Loucy (cell line): ENCODE measurements at regions not wholly inside any gene's neighbourhood (a gene's known extent, or its start where the extent isn't known, plus 50 kb on each side); places are given as distances from the start of the nearest gene placed in this dataset.

Experiments
- H2AFZ ChIP-seq: fragments of 200-600 bp; sonication (generic); 2 replicates; pipeline ENCODE4 v1.6.0; 2016; ENCODE audit warnings: antibody characterized with exemption, mild to moderate bottlenecking, low read length, moderate library complexity
- H3F3A ChIP-seq: fragments of 200-600 bp; 2 replicates; pipeline ENCODE4 v1.6.0; 2016; ENCODE audit warnings: antibody characterized with exemption, low read depth, mild to moderate bottlenecking
- H3K27me3 ChIP-seq: fragments of 200-600 bp; sonication (generic); 2 replicates; pipeline ENCODE4 v1.6.1; 2014; ENCODE audit warnings: low read length, mild to moderate bottlenecking; ENCODE audit not compliant: insufficient read depth, poor library complexity, severe bottlenecking
- H3K36me3 ChIP-seq: fragments of 200-600 bp; sonication (generic); 2 replicates; pipeline ENCODE4 v1.6.1; 2016; ENCODE audit warnings: low read length; ENCODE audit not compliant: insufficient read depth
- H3K4me1 ChIP-seq: fragments of 200-600 bp; sonication (generic); 2 replicates; pipeline ENCODE4 v1.5.1; 2014; ENCODE audit warnings: low read length, mild to moderate bottlenecking; ENCODE audit not compliant: insufficient read depth, poor library complexity, severe bottlenecking
- H3K4me2 ChIP-seq: fragments of 200-600 bp; sonication (generic); 2 replicates; pipeline ENCODE4 v1.6.0; 2014; ENCODE audit warnings: antibody characterized with exemption, low read length, low read depth, mild to moderate bottlenecking; ENCODE audit not compliant: poor library complexity, severe bottlenecking
- H3K4me3 ChIP-seq: fragments of 200-600 bp; sonication (generic); 2 replicates; pipeline ENCODE4 v1.5.1; 2014; ENCODE audit warnings: low read length, mild to moderate bottlenecking, mixed read lengths; ENCODE audit not compliant: poor library complexity, severe bottlenecking
- H3K79me2 ChIP-seq: fragments of 200-600 bp; sonication (generic); 2 replicates; pipeline ENCODE4 v1.6.1; 2014; ENCODE audit warnings: low read length; ENCODE audit not compliant: insufficient read depth
- H3K9ac ChIP-seq: fragments of 200-600 bp; sonication (generic); 2 replicates; pipeline ENCODE4 v1.6.0; 2014; ENCODE audit warnings: mild to moderate bottlenecking, low read depth, low read length, moderate library complexity; ENCODE audit not compliant: poor library complexity, severe bottlenecking
- H3K9me2 ChIP-seq: fragments of 200-600 bp; sonication (generic); replicated peaks from 2 replicates; pipeline ENCODE4 v1.6.1; 2016; ENCODE audit warnings: low read depth, low read length, mixed read lengths
- H3K9me3 ChIP-seq: fragments of 200-600 bp; sonication (generic); 2 replicates; pipeline ENCODE4 v1.6.1; 2014; ENCODE audit warnings: mild to moderate bottlenecking, antibody characterized with exemption, low read length, low read depth; ENCODE audit not compliant: insufficient read depth
- H4K20me1 ChIP-seq: fragments of 200-600 bp; sonication (generic); 2 replicates; pipeline ENCODE4 v1.6.0; 2014; ENCODE audit warnings: antibody characterized with exemption, low read length, mild to moderate bottlenecking; ENCODE audit not compliant: insufficient read depth, poor library complexity, severe bottlenecking
- CTCF ChIP-seq: fragments of 200-600 bp; sonication (generic); conservative IDR thresholded peaks from 2 replicates; pipeline ENCODE4 v1.5.1; 2014; ENCODE audit warnings: mild to moderate bottlenecking, antibody characterized with exemption, low read length
- EZH2phosphoT487 ChIP-seq: fragments of 200-600 bp; IDR thresholded peaks from 2 replicates; pipeline ENCODE4 v1.6.1; 2018; ENCODE audit warnings: antibody characterized with exemption, mild to moderate bottlenecking, moderate library complexity, borderline replicate concordance

- no peak for TF ChIP-seq CTCF
- no peak for TF ChIP-seq EZH2phosphoT487
- Histone ChIP-seq H3K9ac (no peak overlapping the region), H3K36me3 (no peaks in the 10 kb centered on the region), H3K4me3 (no peak overlapping the region), H3K9me3 (no peaks in the 10 kb centered on the region), H4K20me1 (no peaks in the 10 kb centered on the region), H3K27me3 (no peaks in the 10 kb centered on the region), H3F3A (no peaks in the 10 kb centered on the region), H3K4me1 (no peaks in the 10 kb centered on the region), H3K79me2 (no peaks in the 10 kb centered on the region), H2AFZ (no peak overlapping the region), H3K4me2 (no peak overlapping the region), H3K9me2 (no peaks in the 10 kb centered on the region)
Observed at GRCh38 chr5:114702136-114702535, 340.3 kb downstream of the KCNN2 start.

GRCh38 chr5:114700823-114701222 is 339.0 kb downstream of the KCNN2 start:
- no peaks in the 10 kb centered on the region for H4K20me1 ChIP-seq
- no peak overlapping the region for H3K4me2 ChIP-seq
- no peaks in the 10 kb centered on the region for H3K36me3 ChIP-seq
- H3K9me2 ChIP-seq: no peaks in the 10 kb centered on the region
- H2AFZ ChIP-seq: no peak overlapping the region
- no peak overlapping the region for H3K4me3 ChIP-seq
- TF ChIP-seq CTCF (no peak), EZH2phosphoT487 (no peak)
- no peak overlapping the region for H3K9ac ChIP-seq
- no peaks in the 10 kb centered on the region for H3K4me1 ChIP-seq
- H3K27me3 ChIP-seq: no peaks in the 10 kb centered on the region
- H3F3A ChIP-seq: no peaks in the 10 kb centered on the region
- H3K9me3 ChIP-seq: no peaks in the 10 kb centered on the region
- H3K79me2 ChIP-seq: no peaks in the 10 kb centered on the region

GRCh38 chr5:114695292-114695904 is 333.5 kb downstream of the KCNN2 start:
- Histone ChIP-seq H3K4me3 (no peak overlapping the region), H3K27me3 (no peaks in the 10 kb centered on the region), H3K4me1 (no peaks in the 10 kb centered on the region), H3K9ac (no peak overlapping the region), H3K36me3 (no peaks in the 10 kb centered on the region), H3K79me2 (no peaks in the 10 kb centered on the region), H4K20me1 (no peaks in the 10 kb centered on the region), H3K4me2 (no peak overlapping the region), H3F3A (no peaks in the 10 kb centered on the region), H2AFZ (no peak overlapping the region), H3K9me2 (no peaks in the 10 kb centered on the region), H3K9me3 (no peaks in the 10 kb centered on the region)
- TF ChIP-seq CTCF (no peak), EZH2phosphoT487 (no peak)
